ENCODE measurements at regions not wholly inside any gene's neighbourhood (a gene's known extent, or its start where the extent isn't known, plus 50 kb on each side); places are given as distances from the start of the nearest gene placed in this dataset.

- no peak overlapping the region for H3K27ac ChIP-seq (ENCODE audit: low read length)
- H3K27me3 ChIP-seq (ENCODE audit: control insufficient read depth in 1 of 2, insufficient read depth in 2 of 2, low read length in 2 of 2) = peaks cover 3 to 10% of the 10 kb centered on the region in 2 donors
- no peaks in the 10 kb centered on the region for H3K9me3 ChIP-seq (ENCODE audit: control insufficient read depth in 2 of 2, low read length in 2 of 2)
- H3K9ac ChIP-seq (ENCODE audit: low read length in 2 of 2) = no peak overlapping the region
- no peak overlapping the region for H3K4me3 ChIP-seq (ENCODE audit: low read length in 2 of 2)
- no peaks in the 10 kb centered on the region for H3K36me3 ChIP-seq (ENCODE audit: control insufficient read depth in 2 of 2, insufficient read depth in 2 of 2, low read length in 2 of 2)
- H3K4me1 ChIP-seq (ENCODE audit: control insufficient read depth, insufficient read depth, low read length) = peaks cover 5% of the 10 kb centered on the region
These were observed 148.1 kb upstream of the CRY1 start for GRCh38 chr12:107241411-107241810.

- peaks cover 3 to 10% of the 10 kb centered on the region in 2 donors for H3K27me3 ChIP-seq (ENCODE audit: control insufficient read depth in 1 of 2, insufficient read depth in 2 of 2, low read length in 2 of 2)
- peaks cover 5% of the 10 kb centered on the region for H3K4me1 ChIP-seq (ENCODE audit: control insufficient read depth, insufficient read depth, low read length)
- no peak overlapping the region for H3K27ac ChIP-seq (ENCODE audit: low read length)
- H3K4me3 ChIP-seq (ENCODE audit: low read length in 2 of 2) = no peak overlapping the region
- no peaks in the 10 kb centered on the region for H3K9me3 ChIP-seq (ENCODE audit: control insufficient read depth in 2 of 2, low read length in 2 of 2)
- H3K36me3 ChIP-seq (ENCODE audit: control insufficient read depth in 2 of 2, insufficient read depth in 2 of 2, low read length in 2 of 2) = no peaks in the 10 kb centered on the region
- no peak overlapping the region for H3K9ac ChIP-seq (ENCODE audit: low read length in 2 of 2)
These were observed 148.8 kb upstream of the CRY1 start for GRCh38 chr12:107242189-107242588.

GRCh38 chr12:107243341-107243740, 150.0 kb upstream of the CRY1 start:
- Histone ChIP-seq H3K27ac (ENCODE audit: low read length) (no peak overlapping the region), H3K4me1 (ENCODE audit: control insufficient read depth, insufficient read depth, low read length) (peaks cover 5% of the 10 kb centered on the region), H3K27me3 (ENCODE audit: control insufficient read depth in 1 of 2, insufficient read depth in 2 of 2, low read length in 2 of 2) (peaks cover 3 to 10% of the 10 kb centered on the region in 2 donors), H3K36me3 (ENCODE audit: control insufficient read depth in 2 of 2, insufficient read depth in 2 of 2, low read length in 2 of 2) (no peaks in the 10 kb centered on the region), H3K9me3 (ENCODE audit: control insufficient read depth in 2 of 2, low read length in 2 of 2) (no peaks in the 10 kb centered on the region), H3K9ac (ENCODE audit: low read length in 2 of 2) (no peak overlapping the region), H3K4me3 (ENCODE audit: low read length in 2 of 2) (no peak overlapping the region)

GRCh38 chr12:107244584-107244983, 151.2 kb upstream of the CRY1 start:
- Histone ChIP-seq H3K9ac (ENCODE audit: low read length in 2 of 2) (no peak overlapping the region), H3K27me3 (ENCODE audit: control insufficient read depth in 1 of 2, insufficient read depth in 2 of 2, low read length in 2 of 2) (peaks cover 3 to 10% of the 10 kb centered on the region in 2 donors), H3K9me3 (ENCODE audit: control insufficient read depth in 2 of 2, low read length in 2 of 2) (no peaks in the 10 kb centered on the region), H3K4me3 (ENCODE audit: low read length in 2 of 2) (no peak overlapping the region), H3K36me3 (ENCODE audit: control insufficient read depth in 2 of 2, insufficient read depth in 2 of 2, low read length in 2 of 2) (no peaks in the 10 kb centered on the region), H3K27ac (ENCODE audit: low read length) (no peak overlapping the region), H3K4me1 (ENCODE audit: control insufficient read depth, insufficient read depth, low read length) (peaks cover 5% of the 10 kb centered on the region)

- H3K27ac ChIP-seq (ENCODE audit: low read length) = no peak overlapping the region
- no peak overlapping the region for H3K4me3 ChIP-seq (ENCODE audit: low read length in 2 of 2)
- no peak overlapping the region for H3K9ac ChIP-seq (ENCODE audit: low read length in 2 of 2)
- H3K27me3 ChIP-seq (ENCODE audit: control insufficient read depth in 1 of 2, insufficient read depth in 2 of 2, low read length in 2 of 2) = peaks cover 5 to 10% of the 10 kb centered on the region in 2 donors
- H3K4me1 ChIP-seq (ENCODE audit: control insufficient read depth, insufficient read depth, low read length) = no peaks in the 10 kb centered on the region
- H3K36me3 ChIP-seq (ENCODE audit: control insufficient read depth in 2 of 2, insufficient read depth in 2 of 2, low read length in 2 of 2) = no peaks in the 10 kb centered on the region
- H3K9me3 ChIP-seq (ENCODE audit: control insufficient read depth in 2 of 2, low read length in 2 of 2) = no peaks in the 10 kb centered on the region
These were observed 154.3 kb upstream of the CRY1 start for GRCh38 chr12:107247650-107248049.

- no peaks in the 10 kb centered on the region for H3K36me3 ChIP-seq (ENCODE audit: control insufficient read depth in 2 of 2, insufficient read depth in 2 of 2, low read length in 2 of 2)
- no peak overlapping the region for H3K27ac ChIP-seq (ENCODE audit: low read length)
- no peak overlapping the region for H3K4me3 ChIP-seq (ENCODE audit: low read length in 2 of 2)
- no peaks in the 10 kb centered on the region for H3K4me1 ChIP-seq (ENCODE audit: control insufficient read depth, insufficient read depth, low read length)
- H3K27me3 ChIP-seq (ENCODE audit: control insufficient read depth in 1 of 2, insufficient read depth in 2 of 2, low read length in 2 of 2) = peaks cover 2 to 10% of the 10 kb centered on the region in 2 donors
- no peak overlapping the region for H3K9ac ChIP-seq (ENCODE audit: low read length in 2 of 2)
- no peaks in the 10 kb centered on the region for H3K9me3 ChIP-seq (ENCODE audit: control insufficient read depth in 2 of 2, low read length in 2 of 2)
These were observed 154.8 kb upstream of the CRY1 start for GRCh38 chr12:107248187-107248586.

- Histone ChIP-seq H3K27me3 (ENCODE audit: control insufficient read depth in 1 of 2, insufficient read depth in 2 of 2, low read length in 2 of 2) (peaks cover 0 to 6% of the 10 kb centered on the region in 2 donors), H3K4me1 (ENCODE audit: control insufficient read depth, insufficient read depth, low read length) (no peaks in the 10 kb centered on the region), H3K36me3 (ENCODE audit: control insufficient read depth in 2 of 2, insufficient read depth in 2 of 2, low read length in 2 of 2) (no peaks in the 10 kb centered on the region), H3K4me3 (ENCODE audit: low read length in 2 of 2) (no peak overlapping the region), H3K27ac (ENCODE audit: low read length) (no peak overlapping the region), H3K9ac (ENCODE audit: low read length in 2 of 2) (no peak overlapping the region), H3K9me3 (ENCODE audit: control insufficient read depth in 2 of 2, low read length in 2 of 2) (no peaks in the 10 kb centered on the region)
These were observed 157.9 kb upstream of the CRY1 start for GRCh38 chr12:107251288-107251687.

GRCh38 chr12:107253361-107253760, 160.0 kb upstream of the CRY1 start:
- Histone ChIP-seq H3K27ac (ENCODE audit: low read length) (no peak overlapping the region), H3K4me3 (ENCODE audit: low read length in 2 of 2) (no peak overlapping the region), H3K9ac (ENCODE audit: low read length in 2 of 2) (no peak overlapping the region), H3K9me3 (ENCODE audit: control insufficient read depth in 2 of 2, low read length in 2 of 2) (peaks cover 0 to 5% of the 10 kb centered on the region in 2 donors), H3K36me3 (ENCODE audit: control insufficient read depth in 2 of 2, insufficient read depth in 2 of 2, low read length in 2 of 2) (no peaks in the 10 kb centered on the region), H3K4me1 (ENCODE audit: control insufficient read depth, insufficient read depth, low read length) (no peaks in the 10 kb centered on the region), H3K27me3 (ENCODE audit: control insufficient read depth in 1 of 2, insufficient read depth in 2 of 2, low read length in 2 of 2) (peaks cover 0 to 6% of the 10 kb centered on the region in 2 donors)

- no peak overlapping the region for H3K4me3 ChIP-seq (ENCODE audit: low read length in 2 of 2)
- no peak overlapping the region for H3K27ac ChIP-seq (ENCODE audit: low read length)
- no peaks in the 10 kb centered on the region for H3K4me1 ChIP-seq (ENCODE audit: control insufficient read depth, insufficient read depth, low read length)
- H3K27me3 ChIP-seq (ENCODE audit: control insufficient read depth in 1 of 2, insufficient read depth in 2 of 2, low read length in 2 of 2) = peaks cover 0 to 6% of the 10 kb centered on the region in 2 donors
- H3K9me3 ChIP-seq (ENCODE audit: control insufficient read depth in 2 of 2, low read length in 2 of 2) = peaks cover 0 to 5% of the 10 kb centered on the region in 2 donors
- H3K36me3 ChIP-seq (ENCODE audit: control insufficient read depth in 2 of 2, insufficient read depth in 2 of 2, low read length in 2 of 2) = no peaks in the 10 kb centered on the region
- H3K9ac ChIP-seq (ENCODE audit: low read length in 2 of 2) = no peak overlapping the region
These were observed 161.0 kb upstream of the CRY1 start for GRCh38 chr12:107254258-107254856.

- peaks cover 0 to 4% of the 10 kb centered on the region in 2 donors for H3K27me3 ChIP-seq (ENCODE audit: control insufficient read depth in 1 of 2, insufficient read depth in 2 of 2, low read length in 2 of 2)
- no peak overlapping the region for H3K4me3 ChIP-seq (ENCODE audit: low read length in 2 of 2)
- no peaks in the 10 kb centered on the region for H3K4me1 ChIP-seq (ENCODE audit: control insufficient read depth, insufficient read depth, low read length)
- H3K36me3 ChIP-seq (ENCODE audit: control insufficient read depth in 2 of 2, insufficient read depth in 2 of 2, low read length in 2 of 2) = no peaks in the 10 kb centered on the region
- peaks cover 0 to 5% of the 10 kb centered on the region in 2 donors for H3K9me3 ChIP-seq (ENCODE audit: control insufficient read depth in 2 of 2, low read length in 2 of 2)
- H3K9ac ChIP-seq (ENCODE audit: low read length in 2 of 2) = no peak overlapping the region
- H3K27ac ChIP-seq (ENCODE audit: low read length) = no peak overlapping the region
These were observed 165.4 kb upstream of the CRY1 start for GRCh38 chr12:107258780-107259179.

GRCh38 chr12:107263980-107264379, 170.6 kb upstream of the CRY1 start:
- H3K4me3 ChIP-seq (ENCODE audit: low read length in 2 of 2) = no peak overlapping the region
- H3K27ac ChIP-seq (ENCODE audit: low read length) = no peak overlapping the region
- no peaks in the 10 kb centered on the region for H3K4me1 ChIP-seq (ENCODE audit: control insufficient read depth, insufficient read depth, low read length)
- H3K9me3 ChIP-seq (ENCODE audit: control insufficient read depth in 2 of 2, low read length in 2 of 2) = no peaks in the 10 kb centered on the region
- H3K27me3 ChIP-seq (ENCODE audit: control insufficient read depth in 1 of 2, insufficient read depth in 2 of 2, low read length in 2 of 2) = no peaks in the 10 kb centered on the region
- H3K9ac ChIP-seq (ENCODE audit: low read length in 2 of 2) = no peak overlapping the region
- H3K36me3 ChIP-seq (ENCODE audit: control insufficient read depth in 2 of 2, insufficient read depth in 2 of 2, low read length in 2 of 2) = no peaks in the 10 kb centered on the region
